ENCODE measurements at regions not wholly inside any gene's neighbourhood (a gene's known extent, or its start where the extent isn't known, plus 50 kb on each side); places are given as distances from the start of the nearest gene placed in this dataset.

- peaks cover 11% of the 10 kb centered on the region for H3K4me1 ChIP-seq (ENCODE audit: insufficient read depth, low read length, poor library complexity, severe bottlenecking)
- POLR2A ChIA-PET = no interaction called here
- no peaks in the 10 kb centered on the region for H3K36me3 ChIP-seq (ENCODE audit: insufficient read depth, low read length)
- no peak overlapping the region for H3K4me3 ChIP-seq (ENCODE audit: low read depth, low read length, poor library complexity, severe bottlenecking)
- H3K27ac ChIP-seq (ENCODE audit: low read depth, low read length, poor library complexity, severe bottlenecking) = no peak overlapping the region
- TF ChIP-seq CTCF (conservative IDR thresholded peaks at IDR 0.05; ENCODE audit: low read length) = no peak
- TF ChIP-seq EZH2phosphoT487 (IDR thresholded peaks at IDR 0.05; ENCODE audit: borderline replicate concordance, low read depth, low read length) = no peak
- H4K20me1 ChIP-seq (ENCODE audit: insufficient read depth, low read length) = no peaks in the 10 kb centered on the region
- CTCF ChIA-PET (ENCODE audit: unreplicated experiment) = no interaction called here
- H3K9me2 ChIP-seq (ENCODE audit: insufficient read depth, low read length) = no peaks in the 10 kb centered on the region
- peaks cover 13% of the 10 kb centered on the region; the same call in 1 of the 2 replicates for H3K9me3 ChIP-seq (ENCODE audit: low read length)
- no peak for DNase-seq (ENCODE audit: low spot score)
- no peak overlapping the region for H2AFZ ChIP-seq (ENCODE audit: low read length)
- no peaks in the 10 kb centered on the region for H3K79me2 ChIP-seq (ENCODE audit: insufficient read depth, low read depth, low read length)
- BruUV-seq (replicated peaks) = no TSS peak
- intact Hi-C loops (cut with micrococcal nuclease; ENCODE audit: unreplicated experiment) = no loop called here
- no peak overlapping the region for H3K4me2 ChIP-seq (ENCODE audit: low read length)
Observed at GRCh38 chr20:57000441-57000968, 265.9 kb downstream of the BMP7 start.

GRCh38 chr20:57001126-57001767 is 265.2 kb downstream of the BMP7 start:
- POLR2A ChIA-PET = no interaction called here
- BruUV-seq (replicated peaks) = no TSS peak
- no peak overlapping the region for H2AFZ ChIP-seq (ENCODE audit: low read length)

More at GRCh38 chr20:57001126-57001767, 265.2 kb downstream of the BMP7 start:
- no peak overlapping the region for H3K27ac ChIP-seq (ENCODE audit: low read depth, low read length, poor library complexity, severe bottlenecking)
- H3K4me3 ChIP-seq (ENCODE audit: low read depth, low read length, poor library complexity, severe bottlenecking) = no peak overlapping the region
- peaks cover 11% of the 10 kb centered on the region for H3K4me1 ChIP-seq (ENCODE audit: insufficient read depth, low read length, poor library complexity, severe bottlenecking)
- no peaks in the 10 kb centered on the region for H3K9me2 ChIP-seq (ENCODE audit: insufficient read depth, low read length)
- no peaks in the 10 kb centered on the region for H3K36me3 ChIP-seq (ENCODE audit: insufficient read depth, low read length)
- CTCF ChIA-PET (ENCODE audit: unreplicated experiment) = no interaction called here
- no peak for DNase-seq (ENCODE audit: low spot score)
- no peak overlapping the region for H3K4me2 ChIP-seq (ENCODE audit: low read length)
- H4K20me1 ChIP-seq (ENCODE audit: insufficient read depth, low read length) = no peaks in the 10 kb centered on the region
- no peak for TF ChIP-seq EZH2phosphoT487 (IDR thresholded peaks at IDR 0.05; ENCODE audit: borderline replicate concordance, low read depth, low read length)
- TF ChIP-seq CTCF (conservative IDR thresholded peaks at IDR 0.05; ENCODE audit: low read length) = no peak
- intact Hi-C loops (cut with micrococcal nuclease; ENCODE audit: unreplicated experiment) = no loop called here
- H3K79me2 ChIP-seq (ENCODE audit: insufficient read depth, low read depth, low read length) = no peaks in the 10 kb centered on the region
- peaks cover 13% of the 10 kb centered on the region; the same call in 1 of the 2 replicates for H3K9me3 ChIP-seq (ENCODE audit: low read length)

All from OCI-LY7 (cell line).